ENCODE measurements at regions not wholly inside any gene's neighbourhood (a gene's known extent, or its start where the extent isn't known, plus 50 kb on each side); places are given as distances from the start of the nearest gene placed in this dataset.

DNA sequence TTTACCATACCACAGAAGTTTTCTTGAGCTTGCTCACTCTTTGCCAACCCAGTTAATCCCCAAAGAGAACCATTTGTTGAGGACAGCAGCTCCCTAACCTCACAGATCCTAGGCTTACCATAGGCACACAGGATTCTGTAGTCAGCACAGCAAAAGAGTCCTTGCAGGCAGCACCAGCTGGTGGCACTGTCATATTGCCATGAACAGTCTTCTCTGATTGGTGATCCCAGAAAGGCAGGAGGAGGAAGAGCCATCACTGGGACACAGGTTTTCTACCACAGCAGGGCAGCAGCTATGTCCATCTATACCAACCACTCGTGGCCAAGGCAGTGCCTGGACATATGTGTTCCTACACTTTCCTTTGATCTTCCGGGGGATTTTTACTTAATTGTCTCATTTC lies 297.1 kb upstream of the CD180 start:
- no peak for DNase-seq

DNA sequence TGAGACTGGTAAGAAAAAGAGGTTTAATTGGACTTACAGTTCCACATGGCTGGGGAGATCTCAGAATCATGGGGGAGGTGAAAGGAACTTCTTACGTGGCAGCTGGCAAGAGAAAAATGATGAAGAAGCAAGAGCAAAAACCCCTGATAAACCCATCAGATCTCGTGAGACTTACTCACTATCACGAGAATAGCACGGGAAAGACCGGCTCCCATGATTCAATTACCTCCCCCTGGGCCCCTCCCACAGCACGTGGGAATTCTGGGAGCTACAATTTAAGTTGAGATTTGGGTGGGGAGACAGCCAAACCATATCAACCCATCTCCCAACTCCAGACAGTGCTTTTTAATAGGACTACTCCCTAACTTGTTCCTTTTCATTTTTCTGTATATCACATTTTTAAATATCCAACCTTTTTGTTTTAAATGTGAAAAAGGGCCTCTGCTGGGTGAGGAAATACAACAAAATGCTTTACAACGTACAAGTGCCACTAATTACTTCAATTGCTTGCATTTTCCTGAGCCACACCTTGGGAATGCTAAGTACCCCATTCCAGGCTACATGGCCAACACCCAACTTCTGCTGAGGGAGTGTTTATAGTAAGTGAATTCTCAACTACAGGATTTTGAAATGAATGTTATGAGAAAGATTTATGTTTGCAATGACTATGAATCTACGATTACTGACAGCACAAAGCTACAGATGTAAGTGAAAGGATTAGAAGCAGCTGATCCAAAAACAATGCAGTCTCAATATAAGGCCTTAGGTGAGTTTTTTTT lies 294.1 kb upstream of the CD180 start:
- DNase-seq, result no peak

DNA sequence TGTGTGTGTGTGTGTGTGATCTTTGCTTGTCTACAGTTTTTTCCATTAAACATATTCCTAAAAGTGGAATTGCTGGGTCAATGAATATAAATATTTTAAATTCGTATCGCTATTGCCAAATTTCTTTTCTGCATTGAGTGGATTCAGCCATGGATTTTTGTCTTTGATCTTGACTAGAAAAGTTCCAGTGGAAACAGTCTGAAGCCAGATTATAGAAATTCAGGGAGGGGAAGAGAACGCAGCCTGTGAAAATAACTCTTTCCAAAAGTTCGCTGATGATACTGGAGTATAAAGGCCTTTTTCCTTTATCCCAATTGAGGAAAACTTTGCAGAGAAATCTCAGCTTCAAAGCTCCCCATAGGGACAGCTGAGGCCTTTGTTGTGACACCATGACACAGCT lies 292.3 kb upstream of the CD180 start:
- no peak for DNase-seq

GRCh38 chr5:67487862-67488261 lies 291.3 kb upstream of the CD180 start:
- DNase-seq, result no peak

DNA sequence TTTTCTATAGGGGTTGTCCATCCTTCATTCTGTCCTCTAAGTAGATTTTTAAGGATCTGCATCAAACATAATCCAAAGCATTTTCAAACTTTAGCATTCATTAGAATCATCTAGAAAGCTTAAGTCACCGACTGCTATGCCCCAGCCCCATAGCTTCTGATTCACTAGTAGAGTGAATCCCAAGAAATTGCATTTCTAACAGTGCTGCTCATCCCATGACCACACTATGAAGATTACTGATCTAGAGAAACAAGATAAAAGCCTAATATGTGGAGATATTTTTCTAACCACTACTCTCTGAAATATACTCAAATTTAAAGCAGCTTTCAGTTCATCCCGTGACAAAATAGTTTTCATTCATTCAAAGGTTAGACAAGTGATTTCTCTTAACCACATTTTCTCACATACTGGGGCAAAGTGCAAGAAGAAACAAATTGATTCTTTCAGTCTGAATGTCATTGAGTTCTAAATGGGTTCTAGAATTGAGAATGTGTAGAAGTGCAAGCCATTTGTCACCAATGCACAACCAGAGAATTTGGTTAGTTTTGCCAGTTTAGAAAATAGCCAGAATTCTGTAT lies 286.9 kb upstream of the CD180 start:
- no peak for DNase-seq

DNA sequence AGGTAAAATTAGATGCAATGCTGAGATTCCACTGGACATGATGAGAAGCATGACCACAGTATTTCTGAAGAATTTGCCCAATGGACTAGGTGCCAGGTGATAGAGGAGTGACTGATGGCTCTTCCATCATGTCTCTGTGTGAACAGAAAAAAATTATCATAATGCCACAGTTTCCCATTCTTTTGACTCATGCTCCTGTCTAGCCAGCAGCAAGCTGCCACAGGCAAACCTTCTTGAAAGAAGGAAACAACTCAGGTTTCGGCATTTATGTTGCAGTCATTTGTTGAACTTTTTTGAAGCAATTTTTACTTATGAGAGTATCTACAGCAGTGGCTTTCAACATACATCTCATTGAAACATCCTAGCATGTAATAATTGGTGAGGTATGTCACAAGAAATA lies 284.8 kb upstream of the CD180 start:
- DNase-seq, result no peak

DNA sequence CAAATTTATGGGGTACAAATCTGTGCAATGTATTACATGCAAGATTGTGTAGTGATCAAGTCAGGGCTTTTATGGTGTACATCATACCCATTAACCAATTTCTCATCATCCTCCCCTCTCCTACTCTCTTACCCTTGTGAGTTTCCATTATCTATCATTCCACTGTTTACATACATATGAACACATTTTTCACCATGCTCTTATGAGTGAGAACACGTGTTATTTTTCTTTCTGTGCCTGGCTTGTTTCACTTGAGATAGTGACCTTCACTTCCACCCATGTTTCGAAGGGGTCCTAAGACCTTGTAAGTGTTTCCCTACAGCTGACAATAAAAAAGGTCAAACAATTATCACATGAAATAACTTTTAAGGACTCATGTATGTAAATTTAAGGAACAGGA lies 281.7 kb upstream of the CD180 start:
- DNase-seq, result no peak

GRCh38 chr5:67476995-67477394 lies 280.4 kb upstream of the CD180 start:
- no peak for DNase-seq

- no peak for DNase-seq
Observed at GRCh38 chr5:67476531-67476930, 279.9 kb upstream of the CD180 start.

- no peak for DNase-seq
Observed at GRCh38 chr5:67475489-67475888, 278.9 kb upstream of the CD180 start.

- no peak for DNase-seq
Observed at GRCh38 chr5:67474597-67475238, 278.1 kb upstream of the CD180 start.

- DNase-seq, result no peak
Observed at GRCh38 chr5:67467110-67467509, 270.5 kb upstream of the CD180 start.

DNA sequence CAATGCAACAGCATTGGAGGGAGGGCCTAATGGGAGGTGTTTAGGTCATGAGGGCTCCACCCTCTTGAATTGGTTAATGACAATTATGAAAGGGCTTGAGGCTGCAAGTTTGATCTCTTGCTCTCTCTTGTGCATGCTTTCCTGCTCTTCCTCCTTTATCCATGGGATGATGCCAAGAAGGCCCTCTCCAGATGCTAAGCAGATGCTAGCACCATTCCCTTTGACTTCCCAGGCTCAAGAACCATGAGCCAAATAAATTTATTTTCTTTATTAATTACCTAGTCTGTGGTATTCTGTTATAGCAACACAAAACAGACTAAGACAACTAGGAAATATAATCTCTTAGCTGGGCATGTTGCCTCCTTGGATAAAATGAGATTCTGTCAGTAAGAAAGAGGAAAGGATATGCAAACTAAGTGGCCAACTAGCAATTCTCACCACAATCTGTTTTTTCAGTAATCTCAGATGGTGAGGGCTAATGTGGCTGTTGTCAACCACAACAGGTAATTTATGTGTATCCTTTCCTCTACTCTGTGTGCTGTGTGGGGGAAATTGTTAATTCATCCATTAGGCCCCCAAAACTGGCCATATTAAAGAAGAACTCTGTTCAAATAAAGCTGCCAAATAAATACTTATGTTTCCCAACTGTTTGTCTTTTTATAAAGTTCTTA lies 269.1 kb upstream of the CD180 start:
- DNase-seq, result no peak

DNA sequence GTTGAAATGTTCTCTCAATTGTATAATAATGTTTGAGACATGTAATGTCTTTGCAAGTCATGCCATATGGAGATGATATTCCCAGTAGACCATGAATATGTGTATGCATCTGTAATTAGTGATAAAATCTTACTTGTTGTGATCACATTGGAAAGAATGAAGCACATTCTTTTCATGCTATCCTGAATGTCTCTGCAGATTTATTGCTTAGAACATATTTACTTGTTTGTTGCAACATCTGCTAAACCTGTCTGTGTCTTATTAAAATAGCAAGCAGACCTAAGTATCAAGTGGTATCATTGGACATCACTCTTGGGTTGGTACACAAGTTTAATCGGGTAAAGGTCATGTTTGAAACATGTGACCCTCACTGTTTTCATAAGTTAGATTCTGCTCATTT lies 265.5 kb upstream of the CD180 start:
- no peak for DNase-seq

DNA sequence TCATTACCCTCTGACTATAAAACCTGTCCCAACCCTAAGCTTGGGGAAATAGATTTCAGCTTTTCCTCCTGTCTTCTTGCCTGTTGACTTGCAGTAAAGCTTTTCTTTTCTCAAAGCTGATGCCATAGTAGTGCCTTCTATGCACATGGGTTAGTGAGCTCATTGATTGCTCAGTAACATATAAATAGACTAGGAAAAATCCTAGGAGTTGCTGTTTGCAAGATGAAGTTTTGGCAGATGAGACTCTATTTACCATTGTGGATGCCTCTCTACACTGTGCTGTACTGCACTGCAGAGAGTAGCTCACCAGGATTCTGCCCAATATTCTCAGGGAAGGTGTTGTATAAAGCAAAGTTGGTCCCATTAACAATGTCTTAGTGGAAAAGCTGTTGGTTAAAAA lies 262.7 kb upstream of the CD180 start:
- DNase-seq, result no peak

DNA sequence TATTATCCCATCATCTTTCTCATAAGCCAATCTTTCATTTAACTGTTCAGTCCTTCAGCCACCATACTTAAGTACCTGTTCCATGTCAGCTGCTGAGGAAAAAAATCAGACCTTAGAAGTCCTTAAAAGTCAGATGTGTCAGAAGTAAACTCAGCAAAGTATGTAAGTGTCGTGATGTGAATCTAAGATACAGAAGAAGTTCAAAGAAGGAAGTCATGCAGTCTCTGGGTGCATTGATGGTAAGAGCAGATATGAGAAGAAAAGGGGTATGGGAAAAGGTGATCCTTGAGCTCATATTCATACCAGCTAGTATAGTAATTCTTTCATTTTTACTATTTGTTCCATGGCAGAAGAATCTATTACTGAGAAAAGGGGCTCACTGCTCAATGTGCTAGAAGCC lies 259.4 kb upstream of the CD180 start:
- DNase-seq, result no peak

DNA sequence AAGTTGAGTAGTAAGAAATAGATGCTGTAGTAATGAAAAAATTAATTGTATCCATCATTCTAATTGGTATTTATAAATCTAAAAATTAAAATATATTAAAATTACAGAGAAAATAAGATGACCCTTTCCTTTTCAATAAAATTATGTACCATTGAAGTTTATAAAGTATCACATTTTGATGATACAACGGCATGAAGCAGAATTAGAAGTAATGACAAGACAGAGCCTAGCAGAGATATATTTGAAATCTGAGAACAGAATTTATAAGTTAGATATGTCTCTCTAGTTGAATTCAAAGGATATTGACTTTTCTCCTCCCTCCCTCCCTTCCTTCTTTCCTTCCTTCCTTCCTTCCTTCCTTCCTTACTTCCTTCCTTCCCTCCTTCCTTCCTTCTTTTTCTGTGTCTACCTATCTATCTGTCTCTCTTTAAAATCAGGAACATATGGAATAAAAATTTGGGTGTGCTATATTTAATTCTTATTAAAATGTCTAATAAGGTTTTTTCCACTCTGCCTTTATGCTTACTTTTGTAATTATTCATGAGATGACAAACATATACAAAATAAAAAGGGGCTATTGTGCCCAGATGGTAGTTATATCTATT lies 258.5 kb upstream of the CD180 start:
- no peak for DNase-seq

- no peak for DNase-seq
Observed at GRCh38 chr5:67453111-67453905, 256.7 kb upstream of the CD180 start.

- no peak for DNase-seq
Observed at GRCh38 chr5:67451640-67452279, 255.2 kb upstream of the CD180 start.

DNA sequence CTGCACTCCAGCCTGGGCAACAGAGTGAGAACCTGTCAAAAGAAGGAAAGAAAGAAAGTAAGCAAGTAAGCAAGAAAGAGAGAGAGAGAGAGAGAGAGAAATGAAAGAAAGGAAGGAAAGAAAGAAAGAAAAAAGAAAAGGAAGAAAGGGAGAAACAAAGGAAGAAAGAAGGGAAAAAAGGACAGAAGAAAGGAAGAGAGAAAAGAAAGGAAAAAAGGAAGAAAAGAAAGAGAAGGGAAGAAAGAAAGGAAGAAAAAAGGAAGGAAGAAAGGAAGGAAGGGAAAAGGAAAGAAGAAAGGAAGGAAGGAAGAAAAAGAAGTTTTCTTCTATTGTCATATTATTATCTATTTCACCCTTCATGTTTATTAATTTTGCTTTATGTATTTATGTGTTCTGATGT lies 251.1 kb upstream of the CD180 start:
- no peak for DNase-seq

DNA sequence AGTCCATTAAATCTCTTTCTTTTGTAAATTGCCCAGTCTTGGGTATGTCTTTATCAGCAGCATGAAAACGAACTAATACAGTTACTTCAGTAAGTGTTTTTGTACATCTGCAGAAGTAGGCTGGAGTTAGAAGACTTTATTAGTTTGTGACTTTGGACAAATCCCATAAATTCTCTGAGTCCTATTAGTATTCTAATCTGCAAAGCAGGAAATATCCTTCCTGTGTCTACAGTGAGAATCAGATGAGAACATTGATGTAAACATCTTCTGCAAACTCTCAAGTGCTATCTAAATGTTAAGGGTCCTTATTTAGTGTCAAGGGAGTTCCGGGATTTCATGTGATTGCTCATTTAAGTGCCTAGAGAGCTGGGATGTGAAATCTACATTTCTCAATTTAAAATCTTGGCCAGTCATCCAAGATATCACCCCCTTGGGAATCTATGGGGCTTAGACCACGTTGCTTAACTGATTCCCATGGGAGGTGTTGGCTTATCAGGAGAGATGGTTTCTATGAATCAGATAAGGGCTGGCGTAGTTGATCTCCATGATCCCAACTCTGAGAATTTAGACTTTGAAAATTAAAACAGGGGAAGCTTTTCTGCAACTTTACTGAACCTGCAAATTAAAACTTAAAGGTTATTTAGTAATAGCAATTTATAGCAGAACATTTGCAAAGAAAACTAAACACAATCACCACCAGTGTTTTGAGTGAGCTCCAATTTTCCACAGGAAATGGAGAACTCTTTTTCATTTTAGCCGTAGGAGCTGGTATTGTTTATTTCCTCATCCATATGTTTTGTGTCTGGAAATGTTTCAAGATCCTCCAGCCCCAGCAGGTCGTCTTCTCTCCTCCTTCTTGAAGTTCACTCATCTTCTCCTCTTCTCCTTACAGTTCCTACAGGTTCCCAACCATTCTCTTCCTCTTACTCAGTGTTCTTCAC lies 241.6 kb upstream of the CD180 start:
- no peak for DNase-seq
